Esophagus squamous epithelium (tissue), 4 donors: ENCODE measurements at regions not wholly inside any gene's neighbourhood (a gene's known extent, or its start where the extent isn't known, plus 50 kb on each side); places are given as distances from the start of the nearest gene placed in this dataset.

Source experiments
- CTCF ChIP-seq, 6 experiments: fragments of 450-650 bp in 4 of 6; fragments of 200-600 bp in 2 of 6; sonication (generic) in 2 of 6; IDR thresholded peaks; one replicate each; pipeline ENCODE4 v1.5.1; 2016 to 2019; ENCODE audit warnings: antibody characterized with exemption in 6 of 6, mild to moderate bottlenecking in 4 of 6, moderate library complexity in 4 of 6
- POLR2A ChIP-seq, 4 donors: fragments of 450-650 bp; IDR thresholded peaks; one replicate each; pipeline ENCODE4 v1.6.1; 2017; ENCODE audit warnings: antibody characterized with exemption in 4 of 4, mild to moderate bottlenecking in 4 of 4, moderate library complexity in 3 of 4

- TF ChIP-seq CTCF (IDR thresholded peaks at IDR 0.05) = no peak
- no peak for TF ChIP-seq POLR2A (IDR thresholded peaks at IDR 0.05)
These were observed 1446.0 kb downstream of the FSTL5 start for GRCh38 chr4:160717848-160718247.
